Esophagus squamous epithelium (tissue), 5 donors: ENCODE measurements at regions not wholly inside any gene's neighbourhood (a gene's known extent, or its start where the extent isn't known, plus 50 kb on each side); places are given as distances from the start of the nearest gene placed in this dataset.

Source experiments
- DNase-seq: peaks from one replicate; lab custom pipeline; 2025; lab: John Stamatoyannopoulos, UW
- H3K27ac ChIP-seq, 4 donors: fragments of 200-600 bp; sonication (generic); one replicate each; pipeline ENCODE4 v1.5.1; 2016 to 2019; ENCODE audit warnings: mild to moderate bottlenecking in 1 of 4
- H3K27me3 ChIP-seq, 4 donors: fragments of 200-600 bp; sonication (generic); 1 replicate in 3 of 4; 2 replicates in 1 of 4; pipeline versions ENCODE4 v1.5.1 to v1.6.0; 2017 to 2021; ENCODE audit warnings: antibody characterized with exemption in 1 of 4
- H3K36me3 ChIP-seq, 3 donors: fragments of 200-600 bp; sonication (generic); one replicate each; pipeline ENCODE4 v1.5.1; 2016 to 2019
- H3K4me1 ChIP-seq, 3 donors: fragments of 200-600 bp; sonication (generic); one replicate each; pipeline ENCODE4 v1.5.1; 2017 to 2019
- H3K4me3 ChIP-seq, 4 donors: fragments of 200-600 bp; sonication (generic); 1 replicate in 3 of 4; 2 replicates in 1 of 4; pipeline ENCODE4 v1.5.1; 2016 to 2019; ENCODE audit warnings: mild to moderate bottlenecking in 2 of 4, moderate library complexity in 1 of 4
- H3K9me3 ChIP-seq, 3 donors: fragments of 200-600 bp; sonication (generic); one replicate each; pipeline ENCODE4 v1.5.1; 2016 to 2019
- CTCF ChIP-seq, 6 experiments: fragments of 450-650 bp in 4 of 6; fragments of 200-600 bp in 2 of 6; sonication (generic) in 2 of 6; IDR thresholded peaks; one replicate each; pipeline ENCODE4 v1.5.1; 2016 to 2019; ENCODE audit warnings: antibody characterized with exemption in 6 of 6, mild to moderate bottlenecking in 4 of 6, moderate library complexity in 4 of 6
- POLR2A ChIP-seq, 4 donors: fragments of 450-650 bp; IDR thresholded peaks; one replicate each; pipeline ENCODE4 v1.6.1; 2017; ENCODE audit warnings: antibody characterized with exemption in 4 of 4, mild to moderate bottlenecking in 4 of 4, moderate library complexity in 3 of 4
- WGBS, 2 donors: methylation state at CpG; one replicate each; pipeline ENCODE4 v1.1.5; 2018; 5-methylcytosine and 5-hydroxymethylcytosine counted together
- intact Hi-C: fragments of 100-400 bp; cut with DNase I; formaldehyde crosslinking; loops from one replicate; pipeline ENCODE4 v1.15.0; 2022
- donor health status: DM: yes; HTN: yes; CAD: no.

DNA sequence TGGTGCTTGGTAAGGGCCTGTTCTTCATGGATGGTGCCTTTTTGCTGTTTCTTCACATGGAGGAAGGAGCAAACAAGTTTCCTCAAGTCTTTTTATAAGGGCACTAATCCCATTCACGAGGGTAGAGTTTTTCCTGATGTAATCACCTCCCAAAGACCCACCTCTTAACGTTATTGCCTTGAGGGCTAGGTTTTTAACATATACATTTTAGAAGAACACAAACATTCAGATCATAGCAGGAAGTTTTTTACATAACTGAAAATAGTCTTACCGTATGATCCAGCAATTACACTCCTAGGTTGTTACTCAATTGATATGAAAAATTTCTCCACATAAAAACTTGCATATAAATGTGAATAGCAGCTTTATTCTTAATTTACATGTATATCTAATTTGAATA, 976.3 kb downstream of the DSC3 start:
- Histone ChIP-seq H3K36me3 (no peaks in the 10 kb centered on the region), H3K27me3 (no peaks in the 10 kb centered on the region), H3K9me3 (no peaks in the 10 kb centered on the region), H3K4me1 (no peaks in the 10 kb centered on the region), H3K4me3 (no peak overlapping the region), H3K27ac (no peak overlapping the region)
- 36 to 39% methylated on average over 3 of the region's 3 CpGs for WGBS, 2 donors
- TF ChIP-seq POLR2A (IDR thresholded peaks at IDR 0.05) (no peak), CTCF (IDR thresholded peaks at IDR 0.05) (no peak)
- no peak for DNase-seq
- intact Hi-C loops, result no loop called here

DNA sequence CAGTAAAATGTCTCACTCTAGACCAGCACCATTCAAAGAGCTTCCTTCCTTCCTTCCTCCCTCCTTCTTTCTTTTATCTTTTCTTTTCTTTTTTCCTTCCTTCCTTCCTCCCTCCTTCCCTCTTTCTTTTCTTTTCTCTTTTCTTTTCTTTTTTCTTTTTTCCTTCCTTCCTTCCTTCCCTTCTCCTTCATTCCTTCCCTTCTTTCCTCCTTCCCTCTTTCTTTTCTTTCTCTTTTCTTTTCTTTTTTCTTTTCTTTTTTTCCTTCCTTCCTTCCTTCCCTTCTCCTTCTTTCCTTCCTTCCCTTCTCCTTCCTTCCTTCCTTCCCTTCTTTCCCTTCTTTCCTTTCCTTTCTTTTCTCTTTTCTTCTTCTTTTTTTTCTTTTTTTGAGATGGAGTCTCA, 985.1 kb downstream of the DSC3 start:
- no peak for TF ChIP-seq POLR2A (IDR thresholded peaks at IDR 0.05)
- no peak for TF ChIP-seq CTCF (IDR thresholded peaks at IDR 0.05)
- intact Hi-C loops, result no loop called here
- Histone ChIP-seq H3K36me3 (no peaks in the 10 kb centered on the region), H3K27ac (no peak overlapping the region), H3K27me3 (no peaks in the 10 kb centered on the region), H3K4me1 (no peaks in the 10 kb centered on the region), H3K4me3 (no peak overlapping the region), H3K9me3 (no peaks in the 10 kb centered on the region)
- DNase-seq, result no peak

DNA sequence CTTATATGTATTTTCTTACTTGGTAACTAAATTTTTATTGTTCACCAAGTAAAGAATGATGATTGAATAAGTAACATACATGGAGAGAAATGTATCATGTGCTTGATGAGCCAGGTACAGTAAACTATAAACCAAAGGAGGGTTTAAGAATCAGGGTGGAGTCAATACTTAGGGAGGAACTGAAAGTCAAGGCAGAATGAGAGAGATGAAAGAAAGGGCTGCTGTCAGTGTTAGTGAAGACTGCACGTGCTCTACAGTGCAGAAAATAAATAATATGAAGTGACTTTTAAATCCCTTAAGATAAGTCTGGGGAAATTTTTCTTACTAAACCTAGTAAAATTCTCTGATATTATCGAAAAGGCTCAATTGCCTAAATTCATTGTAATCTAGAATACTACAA, 986.0 kb downstream of the DSC3 start:
- no peak overlapping the region for H3K4me3 ChIP-seq
- intact Hi-C loops, result no loop called here
- WGBS, 2 donors, result 49 to 66% methylated on average over 2 of the region's 2 CpGs
- H3K9me3 ChIP-seq, result no peaks in the 10 kb centered on the region
- no peak for TF ChIP-seq POLR2A (IDR thresholded peaks at IDR 0.05)
- TF ChIP-seq CTCF (IDR thresholded peaks at IDR 0.05), result no peak
- H3K4me1 ChIP-seq, result no peaks in the 10 kb centered on the region
- no peaks in the 10 kb centered on the region for H3K36me3 ChIP-seq
- no peak overlapping the region for H3K27ac ChIP-seq
- no peaks in the 10 kb centered on the region for H3K27me3 ChIP-seq
- no peak for DNase-seq

DNA sequence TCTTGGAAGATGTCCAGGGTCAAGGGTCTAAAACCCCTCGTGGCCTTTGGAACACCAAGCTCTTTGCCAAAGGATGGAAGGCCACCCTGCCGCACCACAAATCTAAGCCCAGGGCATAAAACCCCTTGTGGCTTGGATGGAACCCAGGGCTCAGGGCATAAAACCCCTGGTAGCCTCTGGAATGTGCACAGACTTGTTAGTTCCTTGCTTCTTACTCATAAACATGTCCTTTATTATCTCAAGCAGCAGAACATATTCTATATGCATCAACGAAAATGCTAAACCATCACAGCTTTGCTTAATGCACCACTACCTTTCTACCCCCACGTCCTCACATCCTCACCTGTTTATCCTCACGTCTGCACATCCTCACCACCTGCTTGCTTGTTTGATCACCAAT, 998.0 kb downstream of the DSC3 start:
- Histone ChIP-seq H3K9me3 (no peaks in the 10 kb centered on the region), H3K4me1 (no peaks in the 10 kb centered on the region), H3K4me3 (no peak overlapping the region), H3K36me3 (no peaks in the 10 kb centered on the region), H3K27ac (no peak overlapping the region), H3K27me3 (no peaks in the 10 kb centered on the region)
- intact Hi-C loops, result no loop called here
- WGBS, 2 donors, result 44 to 47% methylated on average over 5 of the region's 5 CpGs
- TF ChIP-seq POLR2A (IDR thresholded peaks at IDR 0.05) (no peak), CTCF (IDR thresholded peaks at IDR 0.05) (no peak)
- no peak for DNase-seq

GRCh38 chr18:30039201-30039600, 1003.3 kb downstream of the DSC3 start:
- Histone ChIP-seq H3K4me1 (no peaks in the 10 kb centered on the region), H3K27ac (no peak overlapping the region), H3K27me3 (no peaks in the 10 kb centered on the region), H3K9me3 (peaks cover 0 to 7% (median 0%) of the 10 kb centered on the region in 3 donors), H3K4me3 (no peak overlapping the region), H3K36me3 (no peaks in the 10 kb centered on the region)
- no peak for DNase-seq
- TF ChIP-seq CTCF (IDR thresholded peaks at IDR 0.05), result no peak
- no peak for TF ChIP-seq POLR2A (IDR thresholded peaks at IDR 0.05)
- intact Hi-C loops, result no loop called here
